ENCODE measurements at regions not wholly inside any gene's neighbourhood (a gene's known extent, or its start where the extent isn't known, plus 50 kb on each side); places are given as distances from the start of the nearest gene placed in this dataset.
"Not testable (repeated sequence)": the region's sequence is repeated elsewhere in the genome, so short reads cannot be mapped to it uniquely, and the experiment has no call there.

GRCh38 chrX:140053846-140054245, 88.5 kb upstream of the CXorf66 start:
- no peak for DNase-seq

GRCh38 chrX:140050906-140051305, 85.6 kb upstream of the CXorf66 start:
- no peak for DNase-seq

- DNase-seq, result no peak
These were observed 75.1 kb upstream of the CXorf66 start for GRCh38 chrX:140040386-140040785.

DNA sequence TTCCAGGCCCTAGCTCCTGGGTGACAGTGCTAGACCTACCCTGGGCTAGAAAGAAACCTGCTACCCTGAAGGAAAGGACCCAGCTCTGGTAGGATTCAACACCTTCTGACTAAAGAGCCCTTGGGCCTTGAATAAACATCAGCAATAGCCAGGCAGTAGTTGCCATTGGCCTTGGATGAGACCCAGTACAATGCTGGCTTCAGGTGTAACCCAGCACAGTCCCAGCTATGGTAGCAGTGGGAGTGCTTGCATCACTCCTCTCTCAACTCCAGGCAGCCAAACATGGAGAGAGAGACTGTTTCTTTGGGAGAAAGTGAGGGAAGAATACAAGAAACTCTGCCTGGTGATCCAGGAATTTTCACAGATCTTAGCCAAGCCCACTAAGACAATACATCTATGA, 73.5 kb upstream of the CXorf66 start:
- no peak for DNase-seq

- DNase-seq, result no peak
These were observed 69.6 kb upstream of the CXorf66 start for GRCh38 chrX:140034916-140035315.

DNA sequence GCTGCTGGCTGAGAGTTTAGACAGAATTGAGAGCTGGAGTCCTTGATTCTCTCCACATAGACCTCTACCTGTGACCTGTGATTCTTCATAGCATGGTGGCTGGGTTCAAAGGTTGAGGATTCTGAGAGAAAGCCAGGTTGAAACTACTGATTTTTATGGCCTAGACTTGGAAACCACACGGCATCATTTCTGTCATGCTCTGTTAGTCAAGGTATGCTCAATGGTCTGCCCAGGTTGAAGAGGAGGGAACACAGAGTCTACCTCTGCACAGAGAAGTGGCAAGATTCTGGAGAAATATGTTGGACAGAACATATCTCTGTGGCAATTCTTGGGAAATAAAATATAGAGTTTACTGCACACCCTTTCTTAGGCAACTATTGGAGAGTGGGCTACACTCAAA, 57.2 kb upstream of the CXorf66 start:
- DNase-seq, result no peak

DNA sequence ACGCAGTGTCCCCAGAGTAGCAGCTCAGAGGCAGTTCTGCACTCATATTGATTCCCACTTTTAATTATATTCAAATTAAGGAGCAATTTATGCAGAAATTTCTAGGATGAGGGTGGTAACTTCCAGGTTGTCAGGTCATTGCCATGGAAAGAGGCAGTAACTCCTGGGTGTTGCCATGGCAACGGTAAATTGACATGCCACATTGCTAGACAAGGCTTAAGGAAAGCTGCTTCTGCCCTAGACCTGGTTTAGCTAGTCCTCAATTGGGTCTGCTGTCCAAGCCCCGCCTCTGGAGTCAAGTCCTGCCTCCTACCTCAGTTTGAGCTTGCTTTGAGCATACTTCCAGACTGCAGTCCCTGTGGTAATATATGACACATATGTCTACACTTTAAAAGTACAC, 53.8 kb upstream of the CXorf66 start:
- DNase-seq, result not testable (repeated sequence)

Measured in NCI-H1105 (cell line).